HG03095 (cell line): ENCODE measurements at regions not wholly inside any gene's neighbourhood (a gene's known extent, or its start where the extent isn't known, plus 50 kb on each side); places are given as distances from the start of the nearest gene placed in this dataset.
"Not testable (repeated sequence)": the region's sequence is repeated elsewhere in the genome, so short reads cannot be mapped to it uniquely, and the experiment has no call there.

Experiments used
- ATAC-seq: cut with Tn5 transposase; IDR thresholded peaks from one replicate; pipeline ENCODE4 v1.9.1; 2021; ENCODE audit warnings: moderate library complexity; ENCODE audit not compliant: unreplicated experiment

- ATAC-seq: no peak
Observed at GRCh38 chr4:11698846-11699590, 270.3 kb upstream of the HS3ST1 start.

- no peak for ATAC-seq
Observed at GRCh38 chr4:11698033-11698432, 269.3 kb upstream of the HS3ST1 start.

- no peak for ATAC-seq
Observed at GRCh38 chr4:11693693-11694092, 265.0 kb upstream of the HS3ST1 start.

GRCh38 chr4:11691236-11691635, 262.5 kb upstream of the HS3ST1 start:
- no peak for ATAC-seq

- ATAC-seq: no peak
Observed at GRCh38 chr4:11687727-11688126, 259.0 kb upstream of the HS3ST1 start.

GRCh38 chr4:11685481-11685880, 256.8 kb upstream of the HS3ST1 start:
- no peak for ATAC-seq

- ATAC-seq: no peak
Observed at GRCh38 chr4:11675051-11675800, 246.5 kb upstream of the HS3ST1 start.

GRCh38 chr4:11670304-11670703, 241.6 kb upstream of the HS3ST1 start:
- no peak for ATAC-seq

GRCh38 chr4:11669156-11669555, 240.5 kb upstream of the HS3ST1 start:
- ATAC-seq: no peak

- no peak for ATAC-seq
Observed at GRCh38 chr4:11663114-11663513, 234.4 kb upstream of the HS3ST1 start.

- ATAC-seq: no peak
Observed at GRCh38 chr4:11650801-11651596, 222.3 kb upstream of the HS3ST1 start.

GRCh38 chr4:11647433-11647832, 218.7 kb upstream of the HS3ST1 start:
- no peak for ATAC-seq

GRCh38 chr4:11643081-11643480, 214.4 kb upstream of the HS3ST1 start:
- ATAC-seq: not testable (repeated sequence)

GRCh38 chr4:11640584-11640983, 211.9 kb upstream of the HS3ST1 start:
- no peak for ATAC-seq

- no peak for ATAC-seq
Observed at GRCh38 chr4:11636551-11636950, 207.9 kb upstream of the HS3ST1 start.

- no peak for ATAC-seq
Observed at GRCh38 chr4:11636031-11636430, 207.3 kb upstream of the HS3ST1 start.

- no peak for ATAC-seq
Observed at GRCh38 chr4:11635342-11635741, 206.6 kb upstream of the HS3ST1 start.

- no peak for ATAC-seq
Observed at GRCh38 chr4:11634283-11634682, 205.6 kb upstream of the HS3ST1 start.

GRCh38 chr4:11633430-11633829, 204.7 kb upstream of the HS3ST1 start:
- no peak for ATAC-seq

GRCh38 chr4:11632483-11632882, 203.8 kb upstream of the HS3ST1 start:
- ATAC-seq: no peak

GRCh38 chr4:11632025-11632424, 203.3 kb upstream of the HS3ST1 start:
- no peak for ATAC-seq

- no peak for ATAC-seq
Observed at GRCh38 chr4:11631416-11631815, 202.7 kb upstream of the HS3ST1 start.
